Keratinocyte (primary cell): ENCODE measurements at regions not wholly inside any gene's neighbourhood (a gene's known extent, or its start where the extent isn't known, plus 50 kb on each side); places are given as distances from the start of the nearest gene placed in this dataset.
"Not testable (repeated sequence)": the region's sequence is repeated elsewhere in the genome, so short reads cannot be mapped to it uniquely, and the experiment has no call there.

Source experiments
- DNase-seq: peaks from one replicate; pipeline ENCODE4 v3.0.0-alpha.2; 2011; ENCODE audit warnings: low read depth, missing footprints, low spot score
- FAIRE-seq: peaks from 2 replicates; lab custom pipeline; 2011; peaks lifted over from hg19 to GRCh38; lab: Jason Lieb, UNC
- H2AFZ ChIP-seq: 2 replicates; pipeline ENCODE4 v1.6.0; 2012; ENCODE audit warnings: low read length, control low read depth, inconsistent platforms; ENCODE audit not compliant: control insufficient read depth
- H3K27ac ChIP-seq: 2 replicates; pipeline ENCODE4 v1.5.1; 2011; ENCODE audit warnings: low read length; ENCODE audit not compliant: control insufficient read depth, insufficient read depth
- H3K27me3 ChIP-seq: 3 replicates; pipeline ENCODE4 v1.6.0; 2011; ENCODE audit warnings: low read length; ENCODE audit not compliant: control insufficient read depth, insufficient read depth; ENCODE audit errors: extremely low read depth
- H3K36me3 ChIP-seq, 2 experiments: 2 replicates in 1 of 2; 3 replicates in 1 of 2; pipeline ENCODE4 v1.5.1; 2011; ENCODE audit warnings: low read length in 2 of 2, mild to moderate bottlenecking in 1 of 2; ENCODE audit not compliant: control insufficient read depth in 2 of 2, insufficient read depth in 2 of 2; ENCODE audit errors: extremely low read depth in 1 of 2
- H3K4me1 ChIP-seq: 3 replicates; pipeline ENCODE4 v1.5.1; 2011; ENCODE audit warnings: low read length; ENCODE audit not compliant: control insufficient read depth, insufficient read depth; ENCODE audit errors: extremely low read depth
- H3K4me2 ChIP-seq: 3 replicates; pipeline ENCODE4 v1.6.0; 2011; ENCODE audit warnings: low read depth, low read length; ENCODE audit not compliant: control insufficient read depth, insufficient read depth; ENCODE audit errors: extremely low read depth
- H3K4me3 ChIP-seq, 3 experiments: fragments of 200-600 bp in 1 of 3; sonication (generic) in 1 of 3; 2 replicates in 2 of 3; 3 replicates in 1 of 3; pipeline ENCODE4 v1.5.1; 2011 to 2016; ENCODE audit warnings: low read length in 3 of 3, mild to moderate bottlenecking in 3 of 3, control low read depth in 2 of 3, inconsistent platforms in 1 of 3, low read depth in 1 of 3, mixed read lengths in 1 of 3, mixed run types in 1 of 3, moderate library complexity in 1 of 3; ENCODE audit not compliant: control insufficient read depth in 2 of 3, insufficient read depth in 2 of 3; ENCODE audit errors: extremely low read depth in 1 of 3
- H3K79me2 ChIP-seq: 2 replicates; pipeline ENCODE4 v1.6.0; 2012; ENCODE audit warnings: low read length; ENCODE audit not compliant: control insufficient read depth, insufficient read depth
- H3K9ac ChIP-seq: 3 replicates; pipeline ENCODE4 v1.6.0; 2011; ENCODE audit warnings: low read length; ENCODE audit not compliant: control insufficient read depth, insufficient read depth; ENCODE audit errors: extremely low read depth
- H3K9me1 ChIP-seq: 3 replicates; pipeline ENCODE4 v1.6.0; 2011; ENCODE audit warnings: low read length; ENCODE audit not compliant: control insufficient read depth, insufficient read depth; ENCODE audit errors: extremely low read depth
- H3K9me3 ChIP-seq: 2 replicates; pipeline ENCODE4 v1.5.1; 2012; ENCODE audit warnings: low read depth, low read length; ENCODE audit not compliant: control insufficient read depth
- H4K20me1 ChIP-seq: 3 replicates; pipeline ENCODE4 v1.6.0; 2011; ENCODE audit warnings: low read length; ENCODE audit not compliant: control insufficient read depth, insufficient read depth; ENCODE audit errors: extremely low read depth
- CTCF ChIP-seq, 3 experiments: IDR thresholded peaks in 1 of 3; conservative IDR thresholded peaks in 1 of 3; optimal IDR thresholded peaks in 1 of 3; 2 replicates in 2 of 3; 3 replicates in 1 of 3; pipeline versions ENCODE3 to v1.5.1; 2011; ENCODE audit warnings: low read length in 3 of 3, mild to moderate bottlenecking in 3 of 3, moderate library complexity in 2 of 3, control low read depth in 1 of 3, inconsistent platforms in 1 of 3; ENCODE audit not compliant: insufficient read depth in 2 of 3; ENCODE audit errors: extremely low read depth in 1 of 3
- EZH2 ChIP-seq: IDR thresholded peaks from one replicate; pipeline ENCODE4 v1.6.1; 2012; ENCODE audit warnings: inconsistent platforms, mild to moderate bottlenecking, low read length, moderate library complexity
- dilution Hi-C: fragments of 300-500 bp; cut with MboI; formaldehyde crosslinking; loops from one replicate; pipeline ENCODE4 v1.7.0; 2020; ENCODE audit warnings: low sequenced_read_pairs; ENCODE audit not compliant: extremely low pct_ligation_motif_present

GRCh38 chr4:164345756-164346155, 408.2 kb upstream of the SMIM31 start:
- no peak for FAIRE-seq
- TF ChIP-seq CTCF (optimal IDR thresholded peaks at IDR 0.05 in 1 of 3, IDR thresholded peaks at IDR 0.05 in 1 of 3, conservative IDR thresholded peaks at IDR 0.05 in 1 of 3; ENCODE audit: extremely low read depth in 1 of 3, insufficient read depth in 2 of 3, low read length in 3 of 3) (no peak), EZH2 (no peak)
- DNase-seq: no peak

GRCh38 chr4:164350061-164350460, 403.9 kb upstream of the SMIM31 start:
- Histone ChIP-seq H2AFZ (no peak overlapping the region), H3K4me1 (no peaks in the 10 kb centered on the region), H3K9ac (no peak overlapping the region), H3K4me2 (no peak overlapping the region), H3K9me1 (no peaks in the 10 kb centered on the region), H3K27ac (no peak overlapping the region), H3K9me3 (no peaks in the 10 kb centered on the region), H3K79me2 (no peaks in the 10 kb centered on the region), H3K4me3 (no peak overlapping the region), H3K27me3 (no peaks in the 10 kb centered on the region), H4K20me1 (no peaks in the 10 kb centered on the region), H3K36me3 (no peaks in the 10 kb centered on the region)
- TF ChIP-seq CTCF (optimal IDR thresholded peaks at IDR 0.05 in 1 of 3, IDR thresholded peaks at IDR 0.05 in 1 of 3, conservative IDR thresholded peaks at IDR 0.05 in 1 of 3; ENCODE audit: extremely low read depth in 1 of 3, insufficient read depth in 2 of 3, low read length in 3 of 3) (no peak), EZH2 (no peak)
- dilution Hi-C loops: no loop called here
- FAIRE-seq (no peak), DNase-seq (no peak)

More at GRCh38 chr4:164345756-164346155, 408.2 kb upstream of the SMIM31 start:
- Histone ChIP-seq H3K36me3 (no peaks in the 10 kb centered on the region), H3K9ac (no peak overlapping the region), H3K4me2 (no peak overlapping the region), H3K9me1 (no peaks in the 10 kb centered on the region), H4K20me1 (no peaks in the 10 kb centered on the region), H3K79me2 (no peaks in the 10 kb centered on the region), H2AFZ (no peak overlapping the region), H3K4me1 (no peaks in the 10 kb centered on the region), H3K9me3 (no peaks in the 10 kb centered on the region), H3K27ac (no peak overlapping the region), H3K4me3 (no peak overlapping the region), H3K27me3 (no peaks in the 10 kb centered on the region)
- dilution Hi-C loops: no loop called here

- H3K9ac ChIP-seq, H3K9me1 ChIP-seq, DNase-seq, FAIRE-seq, H3K79me2 ChIP-seq, H3K4me3 ChIP-seq, H3K27me3 ChIP-seq, H3K4me2 ChIP-seq, H3K27ac ChIP-seq, dilution Hi-C loops, H3K9me3 ChIP-seq, H3K36me3 ChIP-seq, H3K4me1 ChIP-seq, H2AFZ ChIP-seq, H4K20me1 ChIP-seq: not testable (repeated sequence)
Observed at GRCh38 chr4:164350716-164351115, 403.2 kb upstream of the SMIM31 start.
